GM19455 (cell line): ENCODE measurements at regions not wholly inside any gene's neighbourhood (a gene's known extent, or its start where the extent isn't known, plus 50 kb on each side); places are given as distances from the start of the nearest gene placed in this dataset.

Experiments used
- ATAC-seq: cut with Tn5 transposase; IDR thresholded peaks from one replicate; pipeline ENCODE4 v1.9.1; 2021; ENCODE audit not compliant: unreplicated experiment

- no peak for ATAC-seq
Observed at GRCh38 chr7:131098527-131098926, 229.1 kb upstream of the MKLN1 start.

- ATAC-seq = no peak
Observed at GRCh38 chr7:131100357-131101054, 227.2 kb upstream of the MKLN1 start.

- ATAC-seq = no peak
Observed at GRCh38 chr7:131103997-131104396, 223.7 kb upstream of the MKLN1 start.

- ATAC-seq = no peak
Observed at GRCh38 chr7:131104596-131105293, 222.9 kb upstream of the MKLN1 start.

GRCh38 chr7:131105294-131105798 is 222.3 kb upstream of the MKLN1 start:
- ATAC-seq = no peak

GRCh38 chr7:131105799-131106680 is 221.6 kb upstream of the MKLN1 start:
- ATAC-seq = peak; percentile 38

GRCh38 chr7:131106681-131107336 is 220.9 kb upstream of the MKLN1 start:
- no peak for ATAC-seq

- peak; percentile 42 for ATAC-seq
Observed at GRCh38 chr7:131107337-131108211, 220.1 kb upstream of the MKLN1 start.

- ATAC-seq = no peak
Observed at GRCh38 chr7:131108212-131108940, 219.3 kb upstream of the MKLN1 start.

- no peak for ATAC-seq
Observed at GRCh38 chr7:131109011-131109758, 218.5 kb upstream of the MKLN1 start.

GRCh38 chr7:131109759-131110296 is 217.8 kb upstream of the MKLN1 start:
- ATAC-seq = no peak

- no peak for ATAC-seq
Observed at GRCh38 chr7:131110297-131111080, 217.2 kb upstream of the MKLN1 start.

- no peak for ATAC-seq
Observed at GRCh38 chr7:131111081-131111576, 216.5 kb upstream of the MKLN1 start.

- no peak for ATAC-seq
Observed at GRCh38 chr7:131111792-131112191, 215.9 kb upstream of the MKLN1 start.

- no peak for ATAC-seq
Observed at GRCh38 chr7:131112431-131112830, 215.2 kb upstream of the MKLN1 start.

GRCh38 chr7:131115340-131115739 is 212.3 kb upstream of the MKLN1 start:
- no peak for ATAC-seq

GRCh38 chr7:131117439-131117838 is 210.2 kb upstream of the MKLN1 start:
- ATAC-seq = no peak
